ENCODE measurements at regions not wholly inside any gene's neighbourhood (a gene's known extent, or its start where the extent isn't known, plus 50 kb on each side); places are given as distances from the start of the nearest gene placed in this dataset.

DNA sequence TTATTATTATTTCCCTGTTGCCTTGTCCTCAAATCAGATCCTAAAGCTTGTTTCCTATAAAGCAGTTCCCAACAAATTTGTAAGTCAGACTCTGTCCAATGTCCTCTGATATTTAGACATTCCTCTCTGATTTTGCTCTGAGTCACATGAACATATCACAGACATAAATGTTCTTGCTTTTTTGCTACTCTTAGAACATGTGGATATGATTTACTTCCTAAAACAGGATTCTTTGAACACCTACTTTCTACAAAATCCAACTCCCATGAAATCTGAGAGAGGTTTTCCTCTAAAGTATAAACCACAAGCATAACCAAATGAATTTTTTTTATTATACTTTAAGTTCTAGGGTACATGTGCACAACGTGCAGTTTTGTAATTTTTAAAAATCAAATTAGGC lies 181.3 kb upstream of the SLC38A2 start:
- Histone ChIP-seq H3K27ac (ENCODE audit: insufficient read depth, low read length) (peak overlapping the region; percentile 91), H3K79me2 (ENCODE audit: control insufficient read depth, insufficient read depth, low read length) (no peaks in the 10 kb centered on the region), H4K20me1 (ENCODE audit: control insufficient read depth, extremely low read depth, insufficient read depth, low read length) (no peaks in the 10 kb centered on the region), H3K4me2 (ENCODE audit: extremely low read depth, insufficient read depth, low read length) (no peak overlapping the region), H2AFZ (ENCODE audit: low read length) (no peak overlapping the region), H3K9ac (ENCODE audit: insufficient read depth, low read length) (no peak overlapping the region), H3K36me3 (ENCODE audit: control insufficient read depth, insufficient read depth, low read length) (no peaks in the 10 kb centered on the region), H3K27me3 (ENCODE audit: control insufficient read depth, insufficient read depth, low read length) (no peaks in the 10 kb centered on the region), H3K9me3 (ENCODE audit: control insufficient read depth, insufficient read depth, low read depth, low read length) (no peaks in the 10 kb centered on the region), H3K4me3 (replicated peaks in 1 of 4; ENCODE audit: control extremely low read depth in 1 of 4, insufficient read depth in 1 of 4, low read depth in 3 of 4, low read length in 4 of 4) (no peak overlapping the region), H3K4me1 (ENCODE audit: control insufficient read depth, extremely low read depth, insufficient read depth, low read length) (peaks cover 23% of the 10 kb centered on the region)
- DNase-seq (ENCODE audit: low read depth in 2 of 2) = peak; percentile 41 to 58
- TF ChIP-seq, protein P1, sequence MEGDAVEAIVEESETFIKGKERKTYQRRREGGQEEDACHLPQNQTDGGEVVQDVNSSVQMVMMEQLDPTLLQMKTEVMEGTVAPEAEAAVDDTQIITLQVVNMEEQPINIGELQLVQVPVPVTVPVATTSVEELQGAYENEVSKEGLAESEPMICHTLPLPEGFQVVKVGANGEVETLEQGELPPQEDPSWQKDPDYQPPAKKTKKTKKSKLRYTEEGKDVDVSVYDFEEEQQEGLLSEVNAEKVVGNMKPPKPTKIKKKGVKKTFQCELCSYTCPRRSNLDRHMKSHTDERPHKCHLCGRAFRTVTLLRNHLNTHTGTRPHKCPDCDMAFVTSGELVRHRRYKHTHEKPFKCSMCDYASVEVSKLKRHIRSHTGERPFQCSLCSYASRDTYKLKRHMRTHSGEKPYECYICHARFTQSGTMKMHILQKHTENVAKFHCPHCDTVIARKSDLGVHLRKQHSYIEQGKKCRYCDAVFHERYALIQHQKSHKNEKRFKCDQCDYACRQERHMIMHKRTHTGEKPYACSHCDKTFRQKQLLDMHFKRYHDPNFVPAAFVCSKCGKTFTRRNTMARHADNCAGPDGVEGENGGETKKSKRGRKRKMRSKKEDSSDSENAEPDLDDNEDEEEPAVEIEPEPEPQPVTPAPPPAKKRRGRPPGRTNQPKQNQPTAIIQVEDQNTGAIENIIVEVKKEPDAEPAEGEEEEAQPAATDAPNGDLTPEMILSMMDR (conservative IDR thresholded peaks at IDR 0.05 in 1 of 2, IDR thresholded peaks at IDR 0.05 in 1 of 2; ENCODE audit: low read depth in 1 of 2, low read length in 2 of 2) = no peak
- no peak for TF ChIP-seq EZH2 (IDR thresholded peaks at IDR 0.05; ENCODE audit: low read length, missing control alignments)

DNA sequence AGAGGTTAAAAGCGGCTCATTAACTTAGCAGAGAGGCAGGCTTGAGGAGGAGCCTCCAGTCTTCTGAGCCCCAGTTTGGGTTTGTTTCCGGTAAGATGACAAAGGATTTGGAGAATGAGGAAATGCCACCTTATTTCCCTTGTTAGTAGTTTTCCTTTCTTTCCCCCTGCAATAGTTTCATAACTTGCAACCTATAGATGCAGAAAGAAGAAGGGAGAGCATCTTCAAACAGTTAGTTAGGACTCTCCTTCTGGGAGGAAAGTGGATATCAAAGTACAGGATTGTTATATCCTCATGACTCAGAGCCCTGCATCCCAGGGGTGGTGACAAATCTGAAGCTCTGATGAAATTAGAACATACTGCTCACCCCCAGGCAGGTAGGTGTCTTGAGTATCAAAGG lies 180.7 kb upstream of the SLC38A2 start:
- Histone ChIP-seq H3K79me2 (ENCODE audit: control insufficient read depth, insufficient read depth, low read length) (no peaks in the 10 kb centered on the region), H3K4me3 (replicated peaks in 1 of 4; ENCODE audit: control extremely low read depth in 1 of 4, insufficient read depth in 1 of 4, low read depth in 3 of 4, low read length in 4 of 4) (no peak overlapping the region), H3K27ac (ENCODE audit: insufficient read depth, low read length) (peak overlapping the region; percentile 91), H3K4me2 (ENCODE audit: extremely low read depth, insufficient read depth, low read length) (peak overlapping the region; percentile 41), H3K4me1 (ENCODE audit: control insufficient read depth, extremely low read depth, insufficient read depth, low read length) (peaks cover 26% of the 10 kb centered on the region), H3K36me3 (ENCODE audit: control insufficient read depth, insufficient read depth, low read length) (no peaks in the 10 kb centered on the region), H2AFZ (ENCODE audit: low read length) (no peak overlapping the region), H3K27me3 (ENCODE audit: control insufficient read depth, insufficient read depth, low read length) (no peaks in the 10 kb centered on the region), H4K20me1 (ENCODE audit: control insufficient read depth, extremely low read depth, insufficient read depth, low read length) (no peaks in the 10 kb centered on the region), H3K9me3 (ENCODE audit: control insufficient read depth, insufficient read depth, low read depth, low read length) (no peaks in the 10 kb centered on the region), H3K9ac (ENCODE audit: insufficient read depth, low read length) (no peak overlapping the region)
- TF ChIP-seq EZH2 (IDR thresholded peaks at IDR 0.05; ENCODE audit: low read length, missing control alignments) = no peak
- TF ChIP-seq, protein P1 (conservative IDR thresholded peaks at IDR 0.05 in 1 of 2, IDR thresholded peaks at IDR 0.05 in 1 of 2; ENCODE audit: low read depth in 1 of 2, low read length in 2 of 2) = no peak
- peak; percentile 70 to 76 for DNase-seq (ENCODE audit: low read depth in 2 of 2)

DNA sequence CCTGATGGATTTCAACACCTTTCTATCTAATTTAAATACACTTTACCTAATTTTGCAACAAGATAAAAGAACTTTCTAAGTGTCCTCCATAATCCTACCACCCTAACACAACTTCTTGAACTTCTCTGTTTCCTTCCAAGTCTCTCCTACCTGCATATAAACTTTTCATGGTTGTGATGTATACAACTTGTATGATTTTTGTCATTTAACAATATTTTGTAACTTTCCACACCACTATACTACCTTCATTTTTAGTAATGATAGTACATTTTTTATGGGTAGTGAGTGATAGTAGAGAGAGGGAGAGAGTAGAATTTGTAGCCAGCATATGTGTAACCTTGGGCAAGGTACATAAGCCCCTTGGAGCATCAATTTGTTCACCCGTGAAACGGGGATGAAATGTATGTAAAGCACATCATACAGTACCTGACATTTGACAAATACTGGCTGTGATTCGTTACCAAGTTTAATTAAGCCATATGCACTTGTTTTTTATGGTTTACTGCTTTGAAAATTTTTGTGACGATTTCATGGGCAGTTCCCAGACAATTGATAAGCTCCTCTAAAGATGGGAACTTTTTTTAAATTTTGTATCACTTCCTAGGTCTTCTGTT lies 177.8 kb upstream of the SLC38A2 start:
- no peak overlapping the region for H2AFZ ChIP-seq (ENCODE audit: low read length)
- H3K4me2 ChIP-seq (ENCODE audit: extremely low read depth, insufficient read depth, low read length) = no peak overlapping the region
- no peak for DNase-seq (ENCODE audit: low read depth in 2 of 2)
- TF ChIP-seq EZH2 (IDR thresholded peaks at IDR 0.05; ENCODE audit: low read length, missing control alignments) = no peak
- TF ChIP-seq, protein P1 (conservative IDR thresholded peaks at IDR 0.05 in 1 of 2, IDR thresholded peaks at IDR 0.05 in 1 of 2; ENCODE audit: low read depth in 1 of 2, low read length in 2 of 2) = no peak
- no peaks in the 10 kb centered on the region for H4K20me1 ChIP-seq (ENCODE audit: control insufficient read depth, extremely low read depth, insufficient read depth, low read length)
- no peaks in the 10 kb centered on the region for H3K9me3 ChIP-seq (ENCODE audit: control insufficient read depth, insufficient read depth, low read depth, low read length)
- no peaks in the 10 kb centered on the region for H3K79me2 ChIP-seq (ENCODE audit: control insufficient read depth, insufficient read depth, low read length)
- H3K9ac ChIP-seq (ENCODE audit: insufficient read depth, low read length) = no peak overlapping the region
- peak overlapping the region; percentile 90 for H3K27ac ChIP-seq (ENCODE audit: insufficient read depth, low read length)
- H3K27me3 ChIP-seq (ENCODE audit: control insufficient read depth, insufficient read depth, low read length) = no peaks in the 10 kb centered on the region
- peaks cover 35% of the 10 kb centered on the region for H3K4me1 ChIP-seq (ENCODE audit: control insufficient read depth, extremely low read depth, insufficient read depth, low read length)
- H3K4me3 ChIP-seq (replicated peaks in 1 of 4; ENCODE audit: control extremely low read depth in 1 of 4, insufficient read depth in 1 of 4, low read depth in 3 of 4, low read length in 4 of 4) = no peak overlapping the region
- no peaks in the 10 kb centered on the region for H3K36me3 ChIP-seq (ENCODE audit: control insufficient read depth, insufficient read depth, low read length)
